ENCODE measurements at regions not wholly inside any gene's neighbourhood (a gene's known extent, or its start where the extent isn't known, plus 50 kb on each side); places are given as distances from the start of the nearest gene placed in this dataset.
A peak's percentile ranks its signal among the peaks of the same experiment; 100 is the strongest.
"Not testable (repeated sequence)": the region's sequence is repeated elsewhere in the genome, so short reads cannot be mapped to it uniquely, and the experiment has no call there.

- 43 to 48% methylated on average over 6 of the region's 6 CpGs for WGBS, 2 donors
- Histone ChIP-seq H3K9me3 (no peaks in the 10 kb centered on the region), H3K27me3 (no peaks in the 10 kb centered on the region), H3K27ac (no peak overlapping the region), H3K36me3 (no peaks in the 10 kb centered on the region), H3K4me3 (no peak overlapping the region), H3K4me1 (no peaks in the 10 kb centered on the region)
- no peak for TF ChIP-seq CTCF (IDR thresholded peaks at IDR 0.05)
- FAIRE-seq = no peak
- peak in 2 of 6 donors; percentile 3 to 34 for DNase-seq
- ATAC-seq = no peak
- intact Hi-C loops (cut with DNase I) = no loop called here
These were observed 384.0 kb downstream of the TMEM121 start for GRCh38 chr14:105910426-105910825.

GRCh38 chr14:105911006-105911847 is 384.8 kb downstream of the TMEM121 start:
- DNase-seq (peak in 2 of 6 donors; percentile 39 to 55), FAIRE-seq (no peak), ATAC-seq (no peak)
- H3K27ac ChIP-seq = no peak overlapping the region
- 55 to 60% methylated on average over 14 to 18 of the region's 18 CpGs for WGBS, 2 donors
- no peaks in the 10 kb centered on the region for H3K36me3 ChIP-seq
- intact Hi-C loops (cut with DNase I) = no loop called here
- no peak overlapping the region for H3K4me3 ChIP-seq
- H3K4me1 ChIP-seq = no peaks in the 10 kb centered on the region
- H3K27me3 ChIP-seq = no peaks in the 10 kb centered on the region
- H3K9me3 ChIP-seq = no peaks in the 10 kb centered on the region
- no peak for TF ChIP-seq CTCF (IDR thresholded peaks at IDR 0.05)

GRCh38 chr14:105911848-105912292 is 385.5 kb downstream of the TMEM121 start:
- DNase-seq; H3K27ac ChIP-seq; H3K9me3 ChIP-seq; H3K4me3 ChIP-seq; H3K4me1 ChIP-seq; H3K27me3 ChIP-seq; intact Hi-C loops (cut with DNase I); H3K36me3 ChIP-seq; ATAC-seq; FAIRE-seq: not testable (repeated sequence)
- 66 to 68% methylated on average over 8 of the region's 8 CpGs for WGBS, 2 donors

DNA sequence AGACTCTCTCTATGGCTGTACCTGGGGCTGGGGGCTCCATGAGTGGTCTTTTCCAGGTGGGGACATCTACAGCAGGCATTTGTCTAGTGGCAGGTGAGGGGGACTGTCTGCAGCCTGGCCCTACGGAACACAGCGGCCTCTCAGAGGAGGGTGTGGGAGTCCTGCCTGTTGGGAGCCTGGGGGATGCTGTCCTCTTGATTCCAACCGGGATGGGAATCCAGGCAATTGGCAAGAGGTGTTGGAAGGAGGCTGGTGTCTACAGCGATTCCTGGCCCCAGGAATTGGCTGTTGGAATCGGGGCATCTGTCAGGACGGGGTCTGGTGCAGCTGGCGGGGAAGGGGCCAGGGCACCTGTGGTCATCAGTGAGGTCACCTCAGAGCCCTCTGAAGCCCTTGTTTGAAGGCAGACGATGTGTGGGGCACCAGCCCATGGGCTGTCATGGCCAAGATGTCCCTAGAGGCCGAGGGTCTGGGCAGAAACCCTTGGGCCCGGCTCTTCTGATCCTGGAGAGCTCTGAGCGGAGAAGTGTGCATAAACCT is 386.3 kb downstream of the TMEM121 start:
- FAIRE-seq (no peak), ATAC-seq (no peak), DNase-seq (peak in 2 of 6 donors; percentile 34 to 42)
- no peak overlapping the region for H3K4me3 ChIP-seq
- H3K27ac ChIP-seq = no peak overlapping the region
- H3K36me3 ChIP-seq = no peaks in the 10 kb centered on the region
- no peaks in the 10 kb centered on the region for H3K27me3 ChIP-seq
- no peak for TF ChIP-seq CTCF (IDR thresholded peaks at IDR 0.05)
- 68 to 72% methylated on average over 11 of the region's 11 CpGs for WGBS, 2 donors
- intact Hi-C loops (cut with DNase I) = no loop called here
- H3K4me1 ChIP-seq = no peaks in the 10 kb centered on the region
- no peaks in the 10 kb centered on the region for H3K9me3 ChIP-seq

- TF ChIP-seq CTCF (IDR thresholded peaks at IDR 0.05) = no peak
- no peak overlapping the region for H3K27ac ChIP-seq
- DNase-seq (peak in 2 of 6 donors; percentile 31 to 41), FAIRE-seq (no peak), ATAC-seq (no peak)
- no peaks in the 10 kb centered on the region for H3K27me3 ChIP-seq
- 67 to 76% methylated on average over 9 of the region's 9 CpGs for whole genome bisulfite sequencing, 2 donors
- no peaks in the 10 kb centered on the region for H3K9me3 ChIP-seq
- H3K4me1 ChIP-seq = no peaks in the 10 kb centered on the region
- intact Hi-C loops (cut with DNase I) = no loop called here
- H3K36me3 ChIP-seq = no peaks in the 10 kb centered on the region
- H3K4me3 ChIP-seq = no peak overlapping the region
These were observed 386.8 kb downstream of the TMEM121 start for GRCh38 chr14:105913221-105913620.
